ENCODE measurements at regions not wholly inside any gene's neighbourhood (a gene's known extent, or its start where the extent isn't known, plus 50 kb on each side); places are given as distances from the start of the nearest gene placed in this dataset.

- DNase-seq: no peak
Observed at GRCh38 chr11:92484570-92484969, 260.0 kb downstream of the FAT3 start.

- no peak for DNase-seq
Observed at GRCh38 chr11:92489826-92490399, 265.3 kb downstream of the FAT3 start.

GRCh38 chr11:92492372-92492771 is 267.8 kb downstream of the FAT3 start:
- DNase-seq: no peak

DNA sequence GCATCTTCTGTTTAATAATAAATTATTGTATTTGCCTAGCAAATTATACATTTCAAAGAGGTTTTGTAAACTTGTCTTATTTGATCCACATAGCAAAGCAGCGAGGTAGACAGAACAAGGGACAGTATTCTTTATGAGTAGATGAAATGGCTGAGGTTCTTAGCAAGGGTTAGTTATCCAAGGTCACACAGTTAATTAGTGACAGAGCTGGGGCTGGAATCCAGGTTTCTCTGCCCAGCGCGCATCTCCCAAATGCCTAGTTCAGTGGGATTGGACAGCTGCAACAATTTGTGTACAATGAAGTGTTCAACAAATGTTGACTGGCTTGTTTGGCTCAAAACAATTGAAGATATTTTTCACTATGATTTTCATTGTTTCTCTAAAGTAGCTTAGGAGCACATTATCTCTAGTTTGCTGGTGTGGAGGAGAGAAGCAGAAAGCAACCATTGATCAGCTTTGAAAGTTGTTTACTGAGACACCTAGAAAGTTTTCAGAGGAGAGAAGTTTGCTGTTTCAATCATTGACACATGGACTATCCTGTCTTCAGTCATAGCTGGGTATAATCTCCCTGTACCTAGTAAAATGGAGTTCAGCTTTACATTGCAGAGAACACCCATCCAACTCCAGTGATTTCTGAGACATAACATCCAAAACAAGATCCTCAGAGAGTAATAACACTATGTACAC is 270.6 kb downstream of the FAT3 start:
- no peak for DNase-seq

DNA sequence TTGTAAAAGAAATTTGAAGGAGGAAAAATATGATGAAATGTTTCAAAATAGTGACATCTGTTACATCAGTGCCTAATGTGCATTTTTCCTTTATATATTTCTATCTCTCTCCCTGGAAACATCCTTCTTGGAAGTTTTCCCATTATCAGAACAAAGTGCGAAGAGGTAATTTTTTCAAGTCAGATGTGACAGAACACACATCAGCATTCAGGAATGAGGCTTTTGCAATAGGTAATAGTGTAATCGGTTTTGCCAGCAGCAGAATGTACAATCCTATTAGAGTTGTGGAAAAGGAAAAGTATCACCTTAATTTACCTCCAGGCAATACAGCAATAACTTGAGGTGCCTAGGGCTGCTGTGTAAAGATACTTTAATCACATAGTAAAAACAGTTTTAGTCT is 275.8 kb downstream of the FAT3 start:
- DNase-seq: no peak

- DNase-seq: no peak
Observed at GRCh38 chr11:92501066-92501739, 276.6 kb downstream of the FAT3 start.

GRCh38 chr11:92504004-92504403 is 279.4 kb downstream of the FAT3 start:
- no peak for DNase-seq

- no peak for DNase-seq
Observed at GRCh38 chr11:92504534-92504933, 279.9 kb downstream of the FAT3 start.

- DNase-seq: no peak
Observed at GRCh38 chr11:92505689-92506088, 281.1 kb downstream of the FAT3 start.

DNA sequence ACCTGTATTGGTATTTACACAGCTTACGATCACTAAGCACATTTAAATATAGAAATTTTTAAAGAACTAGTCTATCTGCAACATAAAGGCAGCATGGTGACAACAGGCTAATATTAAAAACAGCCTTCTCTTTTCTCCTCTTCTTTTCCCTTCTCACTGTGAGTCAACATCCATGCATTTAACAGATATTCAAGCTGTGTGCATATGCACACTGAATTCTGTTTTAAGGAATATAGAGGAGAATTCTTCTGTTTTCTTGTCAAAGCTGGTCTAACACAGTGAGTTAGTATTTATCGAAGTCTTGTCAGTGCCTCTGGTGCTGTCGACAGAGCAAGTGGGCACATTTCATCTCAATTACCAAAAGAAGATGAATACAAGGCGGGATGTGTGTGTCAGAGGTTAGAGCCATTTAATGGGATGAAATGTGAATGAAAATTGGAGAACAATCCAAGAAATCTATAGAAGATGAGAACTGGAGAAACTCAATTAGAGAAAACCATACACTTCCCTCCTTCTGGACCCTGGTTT is 282.3 kb downstream of the FAT3 start:
- DNase-seq: no peak

- DNase-seq: no peak
Observed at GRCh38 chr11:92510591-92510990, 286.0 kb downstream of the FAT3 start.

DNA sequence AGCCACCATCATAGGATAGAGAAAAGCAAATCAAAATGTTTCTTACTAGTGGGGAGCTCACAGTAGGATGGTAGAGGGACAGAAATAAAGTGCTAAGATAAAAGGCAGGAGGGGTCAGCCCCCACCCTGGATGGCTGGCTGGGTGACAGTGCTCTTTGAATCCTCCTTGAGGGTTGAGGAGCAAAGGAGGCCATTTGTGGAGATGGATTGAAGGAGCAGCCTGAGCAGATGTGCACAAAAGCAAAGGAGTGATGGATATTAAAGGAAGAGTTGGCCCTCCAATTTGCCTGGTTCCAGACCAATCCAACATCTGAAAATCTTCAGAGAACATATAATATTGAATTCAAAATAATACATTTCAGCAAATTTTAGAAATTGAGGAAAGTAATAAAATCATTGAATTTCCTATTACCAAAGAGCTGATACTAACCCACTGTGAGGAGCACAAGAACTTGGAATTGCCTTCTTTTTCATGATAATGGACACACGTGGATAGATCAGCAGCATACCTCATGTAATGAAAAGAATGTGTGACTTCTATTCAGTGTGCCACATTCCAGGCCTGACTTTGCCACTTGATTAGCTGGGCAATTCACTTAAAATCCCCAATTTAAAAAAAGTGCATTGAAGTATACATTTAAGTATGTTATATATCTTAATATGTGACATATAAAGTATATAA is 287.0 kb downstream of the FAT3 start:
- no peak for DNase-seq

- no peak for DNase-seq
Observed at GRCh38 chr11:92512204-92512569, 287.6 kb downstream of the FAT3 start.

GRCh38 chr11:92523611-92524010 is 299.0 kb downstream of the FAT3 start:
- no peak for DNase-seq

- no peak for DNase-seq
Observed at GRCh38 chr11:92524542-92524941, 299.9 kb downstream of the FAT3 start.

GRCh38 chr11:92527467-92527866 is 302.8 kb downstream of the FAT3 start:
- DNase-seq: no peak

DNA sequence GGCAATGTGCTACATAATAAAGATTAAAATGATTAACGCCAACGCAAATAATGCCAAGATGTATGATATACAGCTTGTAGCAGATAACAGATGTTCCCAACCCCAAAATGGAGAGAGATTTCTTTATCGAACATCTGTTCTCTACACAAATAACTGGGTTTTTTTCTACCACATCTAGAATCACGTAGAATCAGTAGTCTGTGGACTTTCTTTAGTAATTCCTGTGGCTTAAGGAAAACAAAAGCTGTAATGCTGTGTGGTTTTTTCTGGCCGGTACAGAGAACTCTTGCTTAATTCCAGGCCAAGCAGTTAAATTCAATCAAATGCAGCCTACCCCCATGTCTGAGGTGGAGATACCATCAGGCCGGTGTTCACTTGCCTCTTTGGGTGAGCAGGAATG is 303.4 kb downstream of the FAT3 start:
- no peak for DNase-seq

DNA sequence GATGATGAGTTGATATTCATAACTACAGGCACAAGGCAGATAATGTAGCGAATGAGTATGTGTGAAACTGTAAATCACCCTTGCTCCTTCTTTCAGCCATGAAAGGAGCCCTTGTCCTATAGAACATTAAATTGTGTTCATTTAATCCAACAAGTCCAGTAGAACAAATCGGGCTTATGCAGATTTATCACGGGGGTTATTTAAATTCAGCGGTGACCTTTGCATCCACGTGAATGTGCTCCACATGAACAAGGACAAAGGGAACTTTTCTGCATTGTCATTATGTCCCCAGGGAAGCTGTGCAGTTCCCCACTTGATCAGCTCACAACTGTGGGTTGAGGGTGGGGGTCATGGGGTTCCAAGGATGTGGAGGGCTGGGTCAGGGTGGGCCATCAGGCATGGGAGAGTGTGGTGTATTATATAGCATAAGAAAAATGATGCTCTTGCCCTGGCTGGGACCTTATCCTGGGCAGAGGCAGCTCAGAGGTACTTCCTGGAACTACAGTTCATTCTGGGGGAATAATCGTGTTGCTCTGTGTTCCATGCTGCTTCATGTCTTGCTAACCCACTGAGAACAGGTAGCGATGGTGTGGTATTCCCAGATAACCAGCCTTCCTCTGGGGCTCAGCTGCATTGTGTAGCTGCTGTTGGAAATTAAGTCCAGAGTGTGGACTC is 306.6 kb downstream of the FAT3 start:
- no peak for DNase-seq

DNA sequence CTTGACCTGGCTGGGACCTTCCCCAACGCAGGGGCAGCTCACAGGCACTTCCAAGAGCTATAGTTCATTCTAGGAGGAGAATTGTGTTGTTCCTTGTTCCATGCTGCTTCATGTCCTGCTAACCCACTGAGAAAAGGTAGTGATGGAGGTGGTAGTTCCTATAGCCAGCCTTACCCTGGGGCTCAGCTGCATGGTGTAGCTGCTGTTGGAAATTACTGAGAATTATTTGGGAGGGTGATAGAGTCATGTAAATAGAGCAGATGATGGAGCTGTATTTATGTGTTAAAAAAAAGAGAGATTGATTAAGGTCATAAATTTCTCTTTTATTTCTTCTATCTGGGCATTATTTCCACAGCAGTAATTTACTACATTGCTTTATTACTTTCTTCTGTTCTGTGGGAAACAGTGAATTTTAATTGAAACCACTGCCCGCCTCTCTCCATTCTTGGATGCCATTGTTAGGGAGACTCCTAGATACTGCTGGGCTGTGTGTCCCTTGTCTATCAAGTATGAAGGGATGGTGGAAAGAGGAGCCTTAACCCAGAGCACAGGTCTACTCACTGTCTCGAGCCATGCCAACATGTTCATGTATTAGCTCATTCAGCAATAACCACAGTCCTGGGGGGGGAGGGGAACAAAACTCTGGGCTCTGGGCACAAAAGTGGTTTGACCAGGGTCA is 309.2 kb downstream of the FAT3 start:
- no peak for DNase-seq

DNA sequence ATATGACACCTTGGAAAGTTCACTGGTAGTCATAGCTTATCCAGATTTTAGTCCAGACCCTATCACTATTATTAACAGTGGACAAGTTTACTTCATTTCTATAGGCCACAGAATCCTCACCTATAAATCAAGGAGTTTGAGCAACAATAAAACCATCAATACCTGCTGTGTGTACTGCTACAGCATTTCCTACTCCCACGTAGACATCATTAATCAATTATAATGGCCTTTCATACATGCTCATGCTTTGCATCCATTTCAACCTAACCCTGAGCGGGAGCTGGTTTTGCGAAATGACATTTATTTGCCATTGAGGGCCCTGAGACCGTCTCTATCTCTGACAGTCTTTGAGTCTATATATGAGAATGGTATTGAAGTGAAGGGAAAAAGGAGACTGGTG is 312.3 kb downstream of the FAT3 start:
- no peak for DNase-seq

GRCh38 chr11:92540096-92540495 is 315.5 kb downstream of the FAT3 start:
- no peak for DNase-seq

GRCh38 chr11:92545906-92546471 is 321.4 kb downstream of the FAT3 start:
- no peak for DNase-seq
